ENCODE measurements at regions not wholly inside any gene's neighbourhood (a gene's known extent, or its start where the extent isn't known, plus 50 kb on each side); places are given as distances from the start of the nearest gene placed in this dataset.
"Not testable (repeated sequence)": the region's sequence is repeated elsewhere in the genome, so short reads cannot be mapped to it uniquely, and the experiment has no call there.

GRCh38 chr15:77944002-77944867 is 133.3 kb downstream of the TBC1D2B start:
- H3K4me3 ChIP-seq (ENCODE audit: control insufficient read depth, low read depth, low read length): peak overlapping the region; percentile 34
- DNase-seq (ENCODE audit: low read depth): peak; percentile 79
- no peak for TF ChIP-seq CTCF (conservative IDR thresholded peaks at IDR 0.05; ENCODE audit: control insufficient read depth, insufficient read depth, low read depth, low read length)

- DNase-seq (ENCODE audit: low read depth): no peak
- TF ChIP-seq CTCF (conservative IDR thresholded peaks at IDR 0.05; ENCODE audit: control insufficient read depth, insufficient read depth, low read depth, low read length): no peak
Observed at GRCh38 chr15:77942611-77943211, 134.8 kb downstream of the TBC1D2B start.

GRCh38 chr15:77941090-77941827 is 136.3 kb downstream of the TBC1D2B start:
- not testable (repeated sequence) for H3K4me3 ChIP-seq (ENCODE audit: control insufficient read depth, low read depth, low read length); DNase-seq (ENCODE audit: low read depth)

More at GRCh38 chr15:77942611-77943211, 134.8 kb downstream of the TBC1D2B start:
- H3K4me3 ChIP-seq (ENCODE audit: control insufficient read depth, low read depth, low read length): no peak overlapping the region

GRCh38 chr15:77940381-77940947 is 137.0 kb downstream of the TBC1D2B start:
- DNase-seq (ENCODE audit: low read depth): no peak
- no peak overlapping the region for H3K4me3 ChIP-seq (ENCODE audit: control insufficient read depth, low read depth, low read length)
- no peak for TF ChIP-seq CTCF (conservative IDR thresholded peaks at IDR 0.05; ENCODE audit: control insufficient read depth, insufficient read depth, low read depth, low read length)

- TF ChIP-seq CTCF (conservative IDR thresholded peaks at IDR 0.05; ENCODE audit: control insufficient read depth, insufficient read depth, low read depth, low read length): no peak
- no peak overlapping the region for H3K4me3 ChIP-seq (ENCODE audit: control insufficient read depth, low read depth, low read length)
- no peak for DNase-seq (ENCODE audit: low read depth)
Observed at GRCh38 chr15:77939851-77940250, 137.7 kb downstream of the TBC1D2B start.

- peak; percentile 14 for DNase-seq (ENCODE audit: low read depth)
- H3K4me3 ChIP-seq (ENCODE audit: control insufficient read depth, low read depth, low read length): not testable (repeated sequence)
Observed at GRCh38 chr15:77939026-77939425, 138.5 kb downstream of the TBC1D2B start.

GRCh38 chr15:77938546-77938945 is 139.0 kb downstream of the TBC1D2B start:
- H3K4me3 ChIP-seq (ENCODE audit: control insufficient read depth, low read depth, low read length); DNase-seq (ENCODE audit: low read depth): not testable (repeated sequence)

GRCh38 chr15:77936567-77936966 is 140.9 kb downstream of the TBC1D2B start:
- H3K4me3 ChIP-seq (ENCODE audit: control insufficient read depth, low read depth, low read length); DNase-seq (ENCODE audit: low read depth): not testable (repeated sequence)

GRCh38 chr15:77934516-77934915 is 143.0 kb downstream of the TBC1D2B start:
- not testable (repeated sequence) for H3K4me3 ChIP-seq (ENCODE audit: control insufficient read depth, low read depth, low read length); DNase-seq (ENCODE audit: low read depth)

GRCh38 chr15:77930907-77931306 is 146.6 kb downstream of the TBC1D2B start:
- H3K4me3 ChIP-seq (ENCODE audit: control insufficient read depth, low read depth, low read length); DNase-seq (ENCODE audit: low read depth): not testable (repeated sequence)

- not testable (repeated sequence) for DNase-seq (ENCODE audit: low read depth); H3K4me3 ChIP-seq (ENCODE audit: control insufficient read depth, low read depth, low read length)
Observed at GRCh38 chr15:77930490-77930889, 147.0 kb downstream of the TBC1D2B start.

GRCh38 chr15:77926789-77927188 is 150.7 kb downstream of the TBC1D2B start:
- H3K4me3 ChIP-seq (ENCODE audit: control insufficient read depth, low read depth, low read length): not testable (repeated sequence)
- DNase-seq (ENCODE audit: low read depth): peak; percentile 26

GRCh38 chr15:77926296-77926695 is 151.2 kb downstream of the TBC1D2B start:
- H3K4me3 ChIP-seq (ENCODE audit: control insufficient read depth, low read depth, low read length): not testable (repeated sequence)

More at GRCh38 chr15:77926296-77926695, 151.2 kb downstream of the TBC1D2B start:
- DNase-seq (ENCODE audit: low read depth): not testable (repeated sequence)

All from fibroblast of mammary gland (primary cell).